ENCODE measurements at regions not wholly inside any gene's neighbourhood (a gene's known extent, or its start where the extent isn't known, plus 50 kb on each side); places are given as distances from the start of the nearest gene placed in this dataset.

DNA sequence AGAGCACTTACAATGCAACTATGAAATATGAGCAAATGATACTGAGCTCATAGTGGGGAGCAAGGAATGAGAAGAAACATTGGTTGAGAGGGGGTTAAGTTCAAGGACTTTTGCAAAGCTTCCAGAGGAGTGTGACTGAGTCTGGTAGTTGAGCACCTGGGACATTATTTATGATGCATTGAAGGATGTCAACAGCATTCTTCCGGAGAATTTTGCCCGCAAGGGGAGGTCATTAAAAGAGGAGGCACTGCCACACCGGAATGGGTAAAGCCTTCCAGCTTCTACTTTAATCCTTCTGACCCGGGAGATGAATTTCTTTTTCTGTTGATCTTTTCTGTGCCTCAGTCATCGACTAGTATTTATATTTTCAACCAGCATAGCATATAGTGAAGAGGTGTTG lies 208.4 kb upstream of the CAMK1G start:
- no peak for DNase-seq (ENCODE audit: low read depth in 4 of 4, low spot score in 2 of 4)

DNA sequence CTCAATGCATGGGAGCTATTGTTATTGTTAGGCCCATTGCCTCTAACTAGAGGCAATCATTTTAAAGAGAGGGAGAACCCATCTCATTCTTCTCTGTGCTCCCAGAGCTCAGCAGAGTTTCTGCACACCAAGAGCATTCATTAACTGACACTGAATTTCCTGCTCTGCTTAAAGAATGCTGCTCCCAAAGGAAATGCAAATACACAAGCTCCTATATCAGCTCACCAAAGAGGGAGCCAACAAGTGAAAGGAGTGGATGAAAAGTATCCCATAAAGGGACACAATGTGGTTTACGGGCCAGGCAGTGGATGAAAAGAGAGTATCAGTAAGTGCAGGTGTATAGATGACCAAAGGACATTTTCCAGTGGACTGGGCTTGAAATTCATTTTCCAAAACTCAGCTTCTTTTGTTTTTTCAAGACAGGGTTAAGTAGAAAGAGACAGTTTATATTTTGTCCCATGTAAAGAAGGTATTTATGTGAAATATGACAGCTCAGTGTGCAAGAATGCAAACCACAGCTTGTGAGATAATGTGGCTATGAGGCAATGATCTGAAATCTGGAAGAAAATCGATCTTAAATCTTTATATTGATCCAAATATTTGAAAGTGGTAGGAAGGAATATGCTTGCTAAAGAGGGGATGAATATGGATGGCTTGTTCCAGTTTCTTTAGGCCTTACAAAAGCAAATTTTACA lies 207.7 kb upstream of the CAMK1G start:
- no peak for DNase-seq (ENCODE audit: low read depth in 4 of 4, low spot score in 2 of 4)

DNA sequence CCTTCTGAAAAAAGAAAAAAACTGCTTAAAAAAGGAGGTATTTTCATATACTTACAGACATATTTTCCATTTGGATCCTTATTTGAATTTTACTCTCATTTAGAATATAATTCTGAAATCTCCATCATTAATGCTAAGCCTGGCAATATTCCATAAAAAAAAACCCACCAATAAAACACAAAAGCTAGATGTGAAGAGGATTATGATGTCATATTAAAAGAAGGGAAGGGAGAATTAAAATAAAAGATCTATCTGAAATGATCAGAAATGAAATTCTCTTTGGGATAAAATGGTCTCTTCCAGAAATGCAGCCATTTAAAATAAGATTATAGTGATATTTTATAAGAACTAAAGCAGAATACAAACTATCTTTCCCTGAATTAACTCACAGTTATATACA lies 206.7 kb upstream of the CAMK1G start:
- DNase-seq (ENCODE audit: low read depth in 4 of 4, low spot score in 2 of 4), result no peak

DNA sequence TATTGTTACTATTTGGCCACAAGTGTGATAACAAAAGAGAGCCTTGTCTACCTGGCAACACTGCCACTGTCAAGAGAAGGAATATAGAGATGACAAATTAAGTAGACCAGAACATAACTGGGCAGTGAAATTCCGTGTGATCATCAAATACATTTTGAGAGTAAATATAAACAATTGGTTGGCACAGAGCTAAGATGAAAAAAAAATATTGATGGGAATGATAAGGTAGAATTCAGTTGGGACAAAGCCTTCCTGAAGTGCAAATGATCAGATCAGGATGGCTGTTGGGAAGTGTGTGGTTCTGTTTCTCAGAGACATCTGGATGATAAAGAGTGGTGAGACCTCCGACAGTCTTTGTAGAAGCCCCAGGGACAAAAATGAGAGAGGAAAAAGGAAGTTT lies 205.5 kb upstream of the CAMK1G start:
- no peak for DNase-seq (ENCODE audit: low read depth in 4 of 4, low spot score in 2 of 4)

DNA sequence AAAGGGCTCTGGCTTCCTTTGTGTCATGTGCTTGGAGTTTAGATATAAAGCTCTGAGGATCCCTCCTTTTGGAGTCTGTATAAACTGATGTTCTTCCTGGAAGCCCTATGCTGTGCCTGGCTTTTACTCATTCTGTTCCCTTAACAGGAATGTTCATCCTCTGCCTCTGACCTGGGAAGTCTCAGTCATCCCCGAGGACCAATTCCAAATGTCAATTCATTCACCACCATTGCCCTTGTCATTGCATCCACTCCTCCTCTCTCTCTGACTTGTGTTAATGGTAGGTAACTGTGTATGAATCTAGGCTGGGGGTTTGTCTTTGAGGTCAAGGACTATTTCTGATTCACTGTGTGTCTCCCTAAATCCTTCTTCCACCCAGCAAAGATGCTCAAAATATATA lies 204.2 kb upstream of the CAMK1G start:
- no peak for DNase-seq (ENCODE audit: low read depth in 4 of 4, low spot score in 2 of 4)

DNA sequence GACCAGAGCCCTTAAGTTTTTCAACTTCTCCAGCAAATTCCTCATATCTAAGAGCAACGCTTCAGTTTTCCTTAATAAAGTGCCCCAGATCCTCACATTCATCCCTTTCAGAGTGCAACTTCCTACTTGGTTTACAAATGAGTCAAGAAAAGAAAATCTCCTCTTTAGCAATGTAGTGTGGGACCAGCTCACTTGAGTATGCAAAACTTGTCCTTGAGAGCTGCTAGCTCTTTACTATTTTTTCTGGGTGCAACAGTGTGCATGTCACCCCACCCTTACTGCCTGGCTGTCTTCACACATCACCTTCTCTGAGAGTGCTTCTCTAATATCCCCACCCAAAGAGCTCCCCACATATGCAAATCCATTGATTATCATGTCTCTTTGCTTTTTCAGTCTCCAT lies 203.1 kb upstream of the CAMK1G start:
- DNase-seq (ENCODE audit: low read depth in 4 of 4, low spot score in 2 of 4), result no peak

DNA sequence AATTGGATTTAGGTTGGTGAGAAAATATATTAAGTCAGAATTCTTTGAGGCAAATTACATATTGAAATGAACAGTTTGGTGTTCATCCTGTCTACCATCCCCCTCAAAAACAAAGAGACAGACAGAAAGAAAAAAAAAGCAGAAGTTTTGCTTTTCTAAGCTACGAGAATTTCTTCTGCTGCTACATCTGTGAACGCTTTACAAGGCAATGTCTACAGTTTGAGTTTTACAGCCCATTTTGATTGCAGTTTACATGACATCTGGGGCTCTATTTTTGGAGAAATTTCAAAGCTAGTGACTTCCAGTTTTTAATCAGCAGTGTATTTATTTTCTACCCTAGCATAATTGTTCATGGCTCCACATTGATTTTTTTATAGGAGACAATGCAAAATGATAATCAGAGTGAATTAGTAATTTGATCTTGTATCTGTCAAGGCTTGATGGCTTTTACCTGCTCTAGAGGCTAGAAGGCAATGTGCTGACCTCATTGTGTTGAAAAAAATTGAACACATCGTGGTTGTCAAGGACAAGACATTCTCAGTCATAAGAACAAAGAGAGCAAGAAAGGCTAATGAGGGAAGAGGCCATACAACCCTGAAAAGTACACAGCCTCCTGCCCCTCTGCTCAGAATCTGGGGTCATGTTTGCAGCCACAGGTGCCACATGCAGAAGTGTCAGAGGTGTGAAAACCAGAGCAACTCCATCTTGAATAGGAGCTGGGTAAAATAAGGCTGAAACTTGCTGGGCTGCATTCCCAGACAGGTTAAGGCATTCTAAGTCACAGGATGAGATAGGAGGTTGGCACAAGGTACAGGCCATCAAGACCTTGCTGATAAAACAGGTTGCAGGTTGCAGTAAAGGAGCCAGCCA lies 201.0 kb upstream of the CAMK1G start:
- DNase-seq (ENCODE audit: low read depth in 4 of 4, low spot score in 2 of 4), result no peak

DNA sequence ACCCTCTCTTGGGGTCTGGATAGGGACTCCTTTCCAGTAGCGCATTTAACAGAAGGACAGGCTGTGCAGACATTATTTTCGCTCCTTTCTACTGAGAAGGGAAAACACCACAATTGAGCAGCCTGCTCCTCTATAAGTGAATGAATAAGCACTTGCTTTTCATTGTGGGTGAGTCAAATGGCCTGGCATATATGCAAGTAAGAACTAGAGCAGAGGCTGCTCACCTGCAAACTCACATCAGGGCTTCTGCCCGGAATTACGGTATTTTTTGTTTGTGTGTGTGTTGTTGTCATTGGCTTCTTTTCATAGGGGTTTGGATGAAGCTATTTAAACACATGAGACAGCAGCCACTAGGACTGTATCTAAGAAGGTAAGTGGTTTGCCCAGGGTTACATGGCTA lies 200.1 kb upstream of the CAMK1G start:
- DNase-seq (ENCODE audit: low read depth in 4 of 4, low spot score in 2 of 4), result no peak

DNA sequence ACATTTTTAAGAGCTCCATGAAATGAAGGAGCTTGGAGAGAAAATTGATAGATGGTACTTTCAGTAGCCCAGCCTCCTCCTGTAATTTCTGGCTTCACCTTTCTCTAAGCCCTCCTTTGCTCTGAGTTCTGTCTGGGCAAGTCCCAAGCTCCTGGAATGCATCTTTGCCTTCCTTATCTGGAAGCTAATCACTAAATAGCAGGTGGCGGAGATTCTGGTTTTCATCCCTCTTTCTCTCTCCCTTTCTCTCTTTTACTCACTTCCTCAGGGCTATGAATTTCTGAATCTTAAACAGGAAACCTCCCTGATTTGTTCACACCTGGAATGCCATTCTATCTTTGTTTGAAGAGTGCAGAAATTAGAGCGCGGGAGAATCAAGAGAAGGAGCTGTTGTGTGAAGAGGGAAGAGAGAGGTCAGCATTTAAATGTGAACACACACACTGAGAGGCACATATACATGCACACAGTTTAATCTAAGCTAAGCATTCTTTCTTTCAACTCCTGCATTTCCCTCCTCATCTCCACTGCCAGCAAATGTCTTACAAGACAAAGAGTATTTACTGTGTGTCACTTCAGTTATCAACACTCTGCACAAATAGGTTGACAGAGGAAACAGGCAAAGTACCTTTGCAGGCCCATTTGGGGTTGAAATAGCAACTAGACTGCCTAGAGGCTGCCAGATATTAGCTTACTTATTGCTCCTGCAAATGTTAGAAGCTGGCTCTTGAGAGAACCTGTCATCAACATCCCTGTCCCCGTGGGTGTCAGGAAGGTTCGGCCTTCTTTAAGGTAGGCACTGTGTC lies 199.4 kb upstream of the CAMK1G start:
- no peak for DNase-seq (ENCODE audit: low read depth in 4 of 4, low spot score in 2 of 4)

DNA sequence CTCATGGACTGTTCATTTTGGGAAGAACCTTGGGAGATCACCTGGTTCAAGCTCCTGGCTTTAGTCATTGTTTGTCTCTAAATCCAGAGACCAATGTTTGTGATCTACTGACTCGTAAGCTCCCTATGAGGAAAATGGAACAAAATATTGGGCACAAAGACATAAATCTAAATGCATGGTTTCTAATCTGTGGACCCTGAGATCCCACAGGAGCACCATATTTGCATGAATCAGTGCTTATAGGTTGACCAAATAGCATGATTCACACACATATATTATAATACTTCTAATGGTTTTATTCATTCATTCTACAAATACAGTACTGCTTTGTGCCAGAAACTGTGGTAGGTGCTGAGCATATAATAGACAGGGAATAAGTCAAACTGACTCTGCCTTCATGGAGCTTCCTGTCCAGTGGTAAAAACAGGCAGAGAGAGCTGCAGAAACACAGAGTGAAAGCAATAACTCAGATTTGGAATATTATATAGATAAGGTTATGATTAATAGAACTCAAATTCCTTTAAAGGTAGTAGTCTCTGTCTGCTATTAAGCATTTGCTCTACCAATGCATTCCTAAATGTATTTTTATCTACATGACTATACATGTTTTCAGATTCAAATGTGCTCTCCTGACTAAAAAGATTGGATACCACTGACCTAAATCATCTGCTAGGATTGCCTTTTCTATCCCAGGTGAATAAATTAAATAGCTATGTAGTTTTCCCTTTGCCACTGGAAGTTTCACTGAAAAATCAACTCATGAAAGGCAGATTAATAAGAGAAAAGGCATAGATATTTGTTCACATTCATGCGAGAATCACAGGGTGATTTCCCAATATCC lies 198.6 kb upstream of the CAMK1G start:
- DNase-seq (ENCODE audit: low read depth in 4 of 4, low spot score in 2 of 4), result no peak

DNA sequence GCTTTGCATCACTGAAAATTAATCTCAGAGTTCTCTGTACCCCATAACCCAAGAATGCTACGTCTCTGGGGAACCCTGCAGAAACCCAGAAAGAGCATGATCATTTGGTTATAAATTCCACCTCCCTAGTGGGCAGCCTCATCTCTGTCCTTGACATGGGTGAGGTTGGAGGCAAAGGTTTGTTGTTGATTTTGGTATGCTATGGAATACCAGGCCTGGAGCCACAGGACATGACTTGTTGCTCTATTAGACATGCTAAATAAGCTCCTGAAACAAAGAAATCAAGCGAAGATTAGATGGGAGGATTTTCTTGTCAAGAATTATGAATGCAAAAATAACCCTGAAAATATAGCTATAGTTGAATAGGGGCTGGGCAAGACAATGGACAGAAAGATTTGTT lies 197.4 kb upstream of the CAMK1G start:
- DNase-seq (ENCODE audit: low read depth in 4 of 4, low spot score in 2 of 4), result no peak

DNA sequence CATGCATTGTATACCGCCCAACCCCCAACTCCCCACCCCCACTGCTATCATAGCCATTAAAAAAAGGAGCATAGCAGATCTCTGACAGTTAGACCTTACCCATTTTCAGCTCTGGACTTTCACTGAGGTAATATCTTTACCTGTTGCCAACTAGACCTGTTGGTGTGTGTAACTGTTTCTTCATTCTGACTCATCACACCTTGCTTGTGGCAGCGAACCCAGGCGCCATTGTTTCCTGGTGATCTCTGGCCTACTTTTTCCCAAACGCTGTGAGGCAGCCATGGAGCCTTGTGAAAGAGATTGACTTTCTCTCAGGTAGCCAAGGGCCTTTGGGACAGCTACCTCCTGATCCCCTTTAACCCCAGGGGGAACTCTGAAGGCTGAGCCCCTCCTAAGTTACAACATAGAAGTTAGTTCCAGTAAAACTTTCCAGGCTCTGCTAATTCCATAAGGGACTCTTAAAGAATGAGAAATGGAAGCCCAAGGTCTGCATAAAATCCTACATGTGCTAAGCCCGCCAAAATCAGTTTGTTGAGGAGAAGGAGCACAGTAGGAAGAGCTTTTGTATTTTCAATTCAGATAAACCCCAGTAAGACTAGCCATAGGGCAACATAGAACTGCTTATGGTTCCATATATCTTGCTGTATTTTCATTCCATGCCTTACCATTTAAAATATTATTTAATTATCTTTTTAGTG lies 196.1 kb upstream of the CAMK1G start:
- DNase-seq (ENCODE audit: low read depth in 4 of 4, low spot score in 2 of 4), result no peak

DNA sequence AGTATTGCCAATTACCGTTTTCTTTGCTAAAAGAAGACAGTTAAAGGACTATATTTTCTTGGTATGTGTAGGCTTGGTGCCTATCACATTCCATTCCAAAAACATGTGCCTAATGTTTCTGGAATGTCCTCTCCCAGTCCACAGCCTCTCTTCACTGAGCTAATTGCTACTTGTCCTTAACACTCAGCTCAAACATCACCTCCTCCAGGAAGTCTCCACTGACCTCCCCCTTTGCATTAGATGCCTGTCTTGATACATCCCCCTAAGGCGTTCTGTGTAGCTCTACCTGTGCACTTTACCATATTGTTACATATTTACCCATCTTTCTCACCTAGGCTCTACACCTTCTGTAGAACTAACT lies 195.6 kb upstream of the CAMK1G start:
- no peak for DNase-seq (ENCODE audit: low read depth in 4 of 4, low spot score in 2 of 4)

DNA sequence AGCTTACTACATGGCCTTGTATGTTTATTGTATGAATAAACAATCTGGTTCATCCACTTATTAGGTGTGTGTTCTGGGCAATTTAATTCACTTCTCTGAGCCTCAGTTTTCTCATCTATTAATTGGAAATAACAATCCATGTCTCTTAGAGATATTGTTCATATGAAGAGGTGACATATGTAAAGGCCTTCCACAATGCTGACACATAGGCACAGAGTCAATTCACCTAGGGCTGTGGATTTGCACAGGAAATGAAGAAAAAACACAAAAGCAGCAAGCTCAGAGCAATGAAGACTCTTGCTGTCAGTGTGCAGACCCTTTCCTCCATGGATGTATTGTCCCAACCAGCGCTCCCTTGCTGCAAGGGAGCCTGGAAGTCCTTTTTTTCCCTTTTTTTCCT lies 195.2 kb upstream of the CAMK1G start:
- DNase-seq (ENCODE audit: low read depth in 4 of 4, low spot score in 2 of 4), result no peak

DNA sequence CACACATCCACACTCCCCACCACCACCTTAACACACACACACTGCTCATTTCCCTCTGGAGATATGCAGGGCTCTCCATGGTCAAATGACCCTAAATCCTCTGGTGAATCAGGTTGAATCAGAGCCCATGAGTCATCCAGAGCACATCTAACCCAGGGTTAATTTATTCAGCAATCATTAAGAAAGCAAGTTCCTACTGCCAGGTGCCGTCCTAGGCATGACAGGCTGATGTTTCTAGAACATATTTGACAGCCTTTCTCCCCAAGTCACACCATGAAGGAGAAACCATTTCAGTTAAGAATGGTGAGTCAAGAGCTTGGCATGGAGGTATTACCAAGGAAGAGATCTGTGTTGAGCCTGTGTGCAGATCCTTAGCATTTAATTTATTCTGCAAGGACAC lies 194.3 kb upstream of the CAMK1G start:
- no peak for DNase-seq (ENCODE audit: low read depth in 4 of 4, low spot score in 2 of 4)

DNA sequence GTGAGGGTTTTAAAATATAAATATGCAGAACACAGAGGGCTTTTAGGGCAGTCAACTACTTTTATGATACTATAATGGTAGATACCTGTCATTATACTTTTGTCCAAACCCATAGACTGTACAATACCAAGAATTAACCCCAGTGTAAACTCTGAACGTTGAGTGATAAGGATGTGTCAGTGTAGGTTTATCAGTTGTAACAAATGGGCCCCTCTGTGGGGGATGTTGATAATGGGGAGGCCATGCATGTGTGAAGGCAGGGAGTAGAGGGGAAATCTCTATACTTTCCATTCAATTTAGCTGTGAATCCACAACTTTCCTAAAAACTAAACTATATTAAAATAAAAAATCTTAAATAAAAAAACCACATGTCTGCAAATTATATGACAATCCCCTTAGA lies 193.5 kb upstream of the CAMK1G start:
- DNase-seq (ENCODE audit: low read depth in 4 of 4, low spot score in 2 of 4), result no peak

DNA sequence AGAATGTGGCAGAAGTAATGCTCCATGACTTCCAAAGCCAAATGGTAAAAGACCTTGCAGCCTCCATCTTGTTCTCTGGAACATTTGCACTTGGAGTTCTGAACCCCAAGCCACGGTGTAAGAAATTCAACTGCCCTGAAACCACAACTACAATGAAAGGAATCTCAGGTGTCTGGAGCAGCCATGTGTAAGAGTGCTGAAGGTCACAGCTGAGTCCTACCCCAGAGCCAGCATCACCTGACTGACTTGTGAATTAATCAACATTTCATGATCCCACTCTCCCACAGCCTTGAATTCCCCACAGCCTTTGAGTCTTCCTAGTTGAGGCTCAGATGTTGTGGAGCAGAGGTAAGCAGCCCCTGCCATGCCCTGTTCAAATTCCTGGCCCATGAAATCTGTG lies 192.8 kb upstream of the CAMK1G start:
- DNase-seq (ENCODE audit: low read depth in 4 of 4, low spot score in 2 of 4), result no peak

DNA sequence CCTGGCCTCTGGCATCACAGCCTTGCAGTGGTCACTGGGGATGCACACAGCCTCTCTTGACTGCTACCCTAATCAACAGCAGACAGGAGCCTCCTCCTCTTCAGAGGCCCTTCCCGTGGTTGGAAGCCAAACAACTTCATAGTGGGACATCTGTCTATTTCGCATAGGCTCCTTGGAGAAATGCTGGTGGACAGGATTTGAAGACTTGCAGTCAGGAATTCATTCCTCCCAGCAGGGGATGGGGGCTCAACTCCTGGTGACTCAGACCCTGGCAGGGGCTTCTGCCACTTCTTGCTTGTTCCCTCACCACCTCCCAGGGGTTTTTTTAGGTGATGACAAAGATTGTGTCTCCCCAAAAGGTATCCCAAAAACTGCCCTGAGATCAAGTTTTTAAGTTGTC lies 191.7 kb upstream of the CAMK1G start:
- DNase-seq (ENCODE audit: low read depth in 4 of 4, low spot score in 2 of 4), result no peak

DNA sequence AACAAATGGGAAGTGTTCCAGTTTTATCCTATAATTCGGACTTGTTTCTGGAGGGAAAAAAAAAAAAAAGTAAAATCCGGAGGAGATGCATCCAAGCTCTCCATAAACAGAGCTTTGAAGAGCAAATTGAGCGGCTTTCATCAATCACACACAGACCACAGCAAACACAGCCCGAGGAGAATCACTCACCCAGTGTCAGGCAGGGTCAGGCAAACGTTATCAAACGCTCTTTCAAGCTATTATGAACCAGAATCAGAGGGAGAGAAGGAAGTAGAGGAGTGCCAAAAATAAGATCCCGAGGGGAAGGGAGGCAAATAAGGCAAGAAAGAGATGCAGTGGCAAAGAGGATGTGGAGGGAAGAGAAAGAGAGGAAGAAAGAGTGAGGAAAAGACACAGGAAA lies 188.3 kb upstream of the CAMK1G start:
- DNase-seq (ENCODE audit: low read depth in 4 of 4, low spot score in 2 of 4), result no peak

DNA sequence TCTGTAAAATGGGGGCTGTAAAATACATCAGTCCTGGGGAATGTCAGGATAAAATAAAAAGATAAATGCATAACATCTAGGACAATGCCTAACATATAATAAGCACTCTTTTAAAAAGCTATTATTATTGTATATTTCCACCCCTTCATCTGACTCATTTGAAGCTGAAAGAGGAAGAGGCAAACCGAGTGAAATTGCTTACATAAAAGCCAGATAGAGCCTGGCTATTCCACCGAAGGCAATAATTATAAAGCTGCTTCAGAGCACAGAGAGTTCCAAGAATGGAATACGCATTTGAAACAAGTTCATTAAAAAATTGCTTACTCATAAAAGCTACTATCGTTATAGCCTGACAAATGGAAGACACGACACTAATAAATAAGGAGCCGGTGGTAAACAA lies 186.1 kb upstream of the CAMK1G start:
- DNase-seq (ENCODE audit: low read depth in 4 of 4, low spot score in 2 of 4), result no peak

Data from left renal cortex interstitium (tissue), 4 donors.